Heart right ventricle (tissue), 16 donors: ENCODE measurements at regions not wholly inside any gene's neighbourhood (a gene's known extent, or its start where the extent isn't known, plus 50 kb on each side); places are given as distances from the start of the nearest gene placed in this dataset.

Experiments used
- ATAC-seq, 8 donors: fragments of 200-7000 bp; cut with Tn5 transposase; one replicate each; pipeline ENCODE4 v1.9.1; 2020; ENCODE audit warnings: mild to moderate bottlenecking in 8 of 8, moderate library complexity in 8 of 8, moderate number of reproducible peaks in 1 of 8
- DNase-seq, 2 donors: peaks; one replicate each; pipeline ENCODE4 v3.0.0-alpha.2; 2020
- H3K27ac ChIP-seq, 10 donors: fragments of 200-600 bp; sonication (generic) in 2 of 10; one replicate each; pipeline versions ENCODE4 v1.5.0 to v1.8.0; 2020 to 2022; ENCODE audit warnings: mild to moderate bottlenecking in 3 of 10
- H3K27me3 ChIP-seq, 7 donors: fragments of 200-600 bp; one replicate each; pipeline ENCODE4 v1.8.0; 2021 to 2022; ENCODE audit warnings: mild to moderate bottlenecking in 2 of 7
- H3K36me3 ChIP-seq, 9 donors: fragments of 200-600 bp; sonication (generic) in 1 of 9; one replicate each; pipeline versions ENCODE4 v1.5.0 to v1.8.0; 2020 to 2022; ENCODE audit warnings: mild to moderate bottlenecking in 2 of 9
- H3K4me1 ChIP-seq, 9 donors: fragments of 200-600 bp; sonication (generic) in 1 of 9; one replicate each; pipeline versions ENCODE4 v1.5.0 to v1.8.0; 2020 to 2022; ENCODE audit warnings: mild to moderate bottlenecking in 4 of 9
- H3K4me3 ChIP-seq, 10 donors: fragments of 200-600 bp; sonication (generic) in 2 of 10; one replicate each; pipeline versions ENCODE4 v1.5.0 to v1.8.0; 2020 to 2022; ENCODE audit warnings: mild to moderate bottlenecking in 7 of 10, moderate library complexity in 2 of 10
- H3K9me3 ChIP-seq, 11 donors: fragments of 200-600 bp in 10 of 11; sonication (generic) in 2 of 11; one replicate each; pipeline versions ENCODE4 v1.5.0 to v1.8.0; 2013 to 2022; ENCODE audit warnings: mild to moderate bottlenecking in 2 of 11, control low read depth in 1 of 11, moderate library complexity in 1 of 11
- CTCF ChIP-seq, 9 donors: fragments of 200-600 bp; sonication (generic) in 2 of 9; IDR thresholded peaks; one replicate each; pipeline versions ENCODE4 v1.5.0 to v1.8.0; 2021 to 2022; ENCODE audit warnings: antibody characterized with exemption in 9 of 9, mild to moderate bottlenecking in 5 of 9, moderate library complexity in 1 of 9
- WGBS, 2 donors: extraction: QIAGEN DNeasy Blood & Tissue Kit; methylation state at CpG; one replicate each; pipeline ENCODE4 v1.1.7; 2013; ENCODE audit warnings: inconsistent platforms in 1 of 2; 5-methylcytosine and 5-hydroxymethylcytosine counted together
- intact Hi-C, 10 donors: fragments of 100-400 bp; cut with DNase I; formaldehyde crosslinking; loops; one replicate each; pipeline versions ENCODE4 v1.11.1 to v1.14.2; 2022
- donor health status: Arrhythmogenic right ventricular cardiomyopathy.
- donor health status: ischemic (EF 13 %, LVEDD 7.1; RV severe dilation, severe dysfunction).
- donor health status: healthy with polysubstance abuse.
- donor health status: DM: no; HTN: yes; CAD: no.
- donor health status: DM: no; HTN: no; CAD: no.
- donor health status: ischemic (EF 25% LVEDD 6.9; RV normal size, moderate dysfunction).
- donor health status: ischemic (EF 25% LVEDD 5.7; RV mildly dilated, moderate dysfunction).
- donor health status: healthy.
- donor health status: DM: yes; HTN: yes; CAD: no.
- donor health status: Ischemic cardiomyopathy.
- donor health status: ischemic (EF 35%, LVEDD 5.7; RV mildly dilated, moderate dysfunction).
- donor health status: nonischemic (EF 11% LVEDD 7.7; RV severe dilation, severe dysfunction).
- donor health status: DM: yes; HTN: yes; CAD: no.
- donor health status: PGD.
- donor health status: ischemic (EF 29% LVEDD 5.4; RV normal size, mild dysfunction).
- donor health status: nonischemic (EF 23%, LVEDD 6.1; RV moderate dilation, normal function).

- no peaks in the 10 kb centered on the region for H3K9me3 ChIP-seq
- H3K4me1 ChIP-seq: peaks cover 0 to 12% (median 6%) of the 10 kb centered on the region in 9 donors
- WGBS, 2 donors: 82 to 86% methylated on average over 7 of the region's 7 CpGs
- H3K27ac ChIP-seq: no peak overlapping the region
- peaks cover 0 to 9% (median 0%) of the 10 kb centered on the region in 7 donors for H3K27me3 ChIP-seq
- H3K4me3 ChIP-seq: no peak overlapping the region
- no peak for ATAC-seq
- intact Hi-C loops: no loop called here
- no peak for TF ChIP-seq CTCF (IDR thresholded peaks at IDR 0.05)
- no peak for DNase-seq
- no peaks in the 10 kb centered on the region for H3K36me3 ChIP-seq
These were observed 164.7 kb upstream of the LEF1 start for GRCh38 chr4:108333353-108333942.

- TF ChIP-seq CTCF (IDR thresholded peaks at IDR 0.05): no peak
- ATAC-seq (no peak), DNase-seq (no peak)
- no peaks in the 10 kb centered on the region for H3K36me3 ChIP-seq
- H3K27ac ChIP-seq: no peak overlapping the region
- no peaks in the 10 kb centered on the region for H3K4me1 ChIP-seq
- no peak overlapping the region for H3K4me3 ChIP-seq
- intact Hi-C loops: no loop called here
- no peaks in the 10 kb centered on the region for H3K9me3 ChIP-seq
- H3K27me3 ChIP-seq: peaks cover 0 to 17% (median 0%) of the 10 kb centered on the region in 7 donors
- 78 to 80% methylated on average over 5 of the region's 5 CpGs for WGBS, 2 donors
These were observed 163.3 kb upstream of the LEF1 start for GRCh38 chr4:108331905-108332632.

- ATAC-seq: no peak
- no peak for DNase-seq
- Histone ChIP-seq H3K36me3 (no peaks in the 10 kb centered on the region), H3K4me3 (no peak overlapping the region), H3K4me1 (no peaks in the 10 kb centered on the region), H3K27ac (no peak overlapping the region), H3K27me3 (peaks cover 0 to 9% (median 0%) of the 10 kb centered on the region in 7 donors), H3K9me3 (no peaks in the 10 kb centered on the region)
- 94% methylated on average over 2 of the region's 2 CpGs for WGBS, 2 donors
- TF ChIP-seq CTCF (IDR thresholded peaks at IDR 0.05): no peak
- intact Hi-C loops: no loop called here
These were observed 159.6 kb upstream of the LEF1 start for GRCh38 chr4:108328383-108328732.

- DNase-seq: no peak
- no peak overlapping the region for H3K27ac ChIP-seq
- H3K4me3 ChIP-seq: no peak overlapping the region
- intact Hi-C loops: no loop called here
- TF ChIP-seq CTCF (IDR thresholded peaks at IDR 0.05): no peak
- peaks cover 0 to 9% (median 0%) of the 10 kb centered on the region in 7 donors for H3K27me3 ChIP-seq
- peaks cover 0 to under 1% (median 0%) of the 10 kb centered on the region in 11 donors for H3K9me3 ChIP-seq
- WGBS, 2 donors: 86 to 87% methylated on average over 7 of the region's 7 CpGs
- H3K36me3 ChIP-seq: no peaks in the 10 kb centered on the region
- no peak for ATAC-seq
- H3K4me1 ChIP-seq: no peaks in the 10 kb centered on the region
These were observed 159.1 kb upstream of the LEF1 start for GRCh38 chr4:108327642-108328382.
